GM19351 (cell line): ENCODE measurements at regions not wholly inside any gene's neighbourhood (a gene's known extent, or its start where the extent isn't known, plus 50 kb on each side); places are given as distances from the start of the nearest gene placed in this dataset.

Source experiments
- ATAC-seq: cut with Tn5 transposase; IDR thresholded peaks from one replicate; pipeline ENCODE4 v1.9.1; 2021; ENCODE audit warnings: mild to moderate bottlenecking, moderate library complexity; ENCODE audit not compliant: unreplicated experiment

- no peak for ATAC-seq
Observed at GRCh38 chr13:72258340-72258981, 391.5 kb upstream of the DACH1 start.

GRCh38 chr13:72255908-72256307 lies 388.9 kb upstream of the DACH1 start:
- ATAC-seq, result no peak

DNA sequence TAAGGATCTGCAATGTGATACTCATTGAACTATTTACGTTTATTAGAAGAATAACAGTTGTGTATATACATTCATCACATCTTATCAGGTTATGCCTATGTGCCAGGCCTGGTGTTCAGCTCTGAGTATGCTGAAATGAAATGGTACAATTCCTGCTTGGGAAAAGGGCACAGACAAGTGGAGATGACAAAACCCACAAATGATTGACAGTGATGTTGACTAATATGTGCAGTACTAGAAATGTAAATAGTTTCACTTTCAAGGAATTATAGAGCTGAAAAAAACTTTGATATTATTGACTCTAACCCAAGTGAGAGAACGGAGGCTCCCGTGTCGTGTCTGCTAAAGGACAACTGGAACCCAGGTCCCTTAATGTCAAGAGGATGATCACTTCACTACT lies 386.8 kb upstream of the DACH1 start:
- no peak for ATAC-seq

GRCh38 chr13:72246396-72246795 lies 379.4 kb upstream of the DACH1 start:
- no peak for ATAC-seq

DNA sequence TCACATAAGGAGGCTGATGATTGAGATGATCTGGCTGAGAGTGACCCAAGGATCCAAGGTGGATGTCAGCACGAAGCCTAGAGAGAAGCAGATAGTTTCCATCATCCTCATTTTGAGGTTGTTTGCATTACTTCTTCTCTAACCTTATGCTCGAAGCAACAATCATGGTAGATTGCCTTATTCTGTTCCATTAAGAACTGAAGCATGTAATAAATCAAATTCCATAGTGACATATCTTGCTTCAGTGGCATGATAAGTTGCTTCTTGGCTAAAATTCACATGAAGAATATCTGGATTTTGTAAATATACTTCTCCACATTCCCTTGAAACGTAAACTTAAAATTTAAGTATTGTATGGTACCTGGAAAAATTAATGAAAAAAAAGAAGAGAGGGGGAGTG lies 377.8 kb upstream of the DACH1 start:
- no peak for ATAC-seq

DNA sequence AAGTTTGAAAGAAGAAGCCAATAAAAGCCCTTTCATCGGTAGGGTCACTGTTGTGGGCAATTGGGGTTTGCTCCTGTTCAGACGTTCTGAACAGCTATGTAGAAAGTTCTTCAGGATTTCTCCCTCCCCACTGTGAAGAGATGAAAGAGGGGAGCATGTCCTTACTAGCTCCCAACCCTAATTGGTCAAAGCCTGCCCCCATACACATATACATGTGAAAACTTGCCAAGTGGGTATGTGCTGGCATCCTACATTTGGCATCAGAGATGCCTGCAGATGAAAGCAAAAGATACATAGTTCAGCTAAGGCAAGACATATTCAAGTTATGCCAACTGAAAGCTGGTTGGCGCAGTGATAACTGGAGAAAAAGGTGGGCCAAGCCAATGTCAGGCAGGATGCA lies 363.1 kb upstream of the DACH1 start:
- no peak for ATAC-seq

DNA sequence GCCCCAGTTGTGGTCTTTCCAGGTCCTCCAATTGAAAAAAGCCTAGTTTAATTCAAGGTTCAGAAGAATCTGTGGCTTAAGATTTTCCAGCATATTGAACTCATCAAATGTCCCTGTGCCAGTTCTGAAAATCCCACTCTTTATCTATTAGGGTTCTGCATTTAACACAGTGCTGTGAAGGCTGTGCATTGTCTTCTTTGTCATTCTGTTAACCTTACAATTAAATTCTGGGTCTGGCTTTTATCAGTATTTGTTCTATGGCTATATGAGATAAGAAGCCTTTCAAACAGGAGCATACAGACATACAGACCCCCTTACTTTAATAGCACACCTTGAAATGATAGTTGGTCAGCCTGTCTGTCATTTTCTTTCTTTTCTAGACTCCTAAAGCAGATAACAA lies 362.1 kb upstream of the DACH1 start:
- ATAC-seq, result no peak

- ATAC-seq, result peak; percentile 68
Observed at GRCh38 chr13:72221276-72221962, 354.4 kb upstream of the DACH1 start.

DNA sequence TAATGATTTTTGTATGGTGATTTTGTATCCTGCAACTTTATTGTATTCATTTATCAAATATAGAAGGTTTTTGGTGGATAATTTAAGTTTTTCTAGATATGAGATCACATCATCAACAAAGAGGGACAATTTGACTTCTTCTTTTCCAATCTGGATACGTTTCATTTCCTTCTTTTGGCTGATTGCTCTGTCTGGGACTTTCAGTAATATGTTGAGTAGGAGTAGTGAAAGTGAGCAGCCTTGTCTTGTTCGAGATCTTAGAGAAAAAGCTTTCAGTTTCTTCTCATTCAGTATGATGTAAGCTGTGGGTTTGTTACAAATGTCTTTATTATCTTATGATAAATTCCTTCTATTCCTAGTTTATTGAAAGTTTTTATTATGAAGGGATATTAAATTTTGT lies 352.0 kb upstream of the DACH1 start:
- ATAC-seq, result no peak

GRCh38 chr13:72217142-72217541 lies 350.1 kb upstream of the DACH1 start:
- no peak for ATAC-seq

DNA sequence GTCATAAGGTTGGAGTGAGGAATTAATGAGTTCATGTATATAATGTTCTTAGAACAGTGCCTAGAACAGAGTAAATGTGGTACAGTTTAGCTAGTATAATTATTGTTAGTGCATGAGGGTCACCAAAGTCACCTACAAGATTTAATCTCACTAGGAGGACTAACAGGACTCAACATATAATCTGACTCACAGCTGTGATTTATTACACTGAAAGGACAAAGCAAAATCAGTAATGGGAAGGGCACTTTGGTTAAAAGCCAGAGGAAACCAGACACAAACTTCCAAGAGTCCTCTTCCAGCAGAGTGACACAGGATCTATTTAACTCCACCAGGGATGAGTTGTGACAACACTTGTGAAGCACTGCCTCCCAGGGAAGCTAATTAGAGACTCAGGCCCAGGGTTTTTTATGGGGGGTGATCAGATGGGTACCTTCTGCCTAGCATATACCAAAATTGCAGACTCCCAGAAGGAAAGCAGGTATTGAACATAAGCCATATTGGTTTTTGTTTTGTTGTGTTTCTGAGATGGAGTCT lies 341.2 kb upstream of the DACH1 start:
- no peak for ATAC-seq

DNA sequence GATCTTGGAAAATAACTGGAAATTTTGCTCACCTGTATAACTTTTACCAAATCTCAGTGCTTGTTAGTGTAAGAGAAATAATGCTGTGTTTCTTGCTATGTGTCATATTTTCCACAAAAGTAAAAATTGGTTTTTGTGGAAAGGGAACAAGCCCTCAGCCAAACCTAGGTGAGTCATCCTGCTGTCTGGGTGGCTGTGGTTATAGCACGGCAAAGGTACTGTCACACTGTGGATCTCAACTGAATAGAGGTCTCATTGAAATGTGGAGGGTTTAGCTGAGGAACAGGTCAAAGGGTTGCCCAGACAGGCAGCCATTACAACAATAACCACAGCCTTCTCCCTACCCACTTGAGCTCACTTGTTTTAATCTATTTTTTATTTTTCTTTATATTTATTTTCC lies 338.8 kb upstream of the DACH1 start:
- ATAC-seq, result no peak

DNA sequence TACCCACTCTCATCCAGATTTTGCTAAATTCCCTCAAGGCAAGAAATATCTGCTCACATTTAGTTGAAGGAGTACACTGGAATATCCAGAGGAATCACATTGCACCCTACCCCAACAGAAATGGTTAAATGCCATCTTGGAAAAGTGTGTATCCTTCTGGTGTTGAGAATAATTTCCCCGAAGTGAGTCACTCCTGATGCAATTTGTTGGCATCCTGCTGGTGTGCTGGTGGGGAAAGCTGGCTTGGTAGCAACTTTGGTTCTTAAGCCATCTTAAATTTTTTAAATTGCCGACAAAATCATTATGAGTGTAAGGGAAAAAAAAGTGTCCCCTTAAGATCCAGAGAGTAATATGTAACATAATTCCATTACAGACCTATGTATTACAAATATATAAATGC lies 337.3 kb upstream of the DACH1 start:
- ATAC-seq, result no peak

DNA sequence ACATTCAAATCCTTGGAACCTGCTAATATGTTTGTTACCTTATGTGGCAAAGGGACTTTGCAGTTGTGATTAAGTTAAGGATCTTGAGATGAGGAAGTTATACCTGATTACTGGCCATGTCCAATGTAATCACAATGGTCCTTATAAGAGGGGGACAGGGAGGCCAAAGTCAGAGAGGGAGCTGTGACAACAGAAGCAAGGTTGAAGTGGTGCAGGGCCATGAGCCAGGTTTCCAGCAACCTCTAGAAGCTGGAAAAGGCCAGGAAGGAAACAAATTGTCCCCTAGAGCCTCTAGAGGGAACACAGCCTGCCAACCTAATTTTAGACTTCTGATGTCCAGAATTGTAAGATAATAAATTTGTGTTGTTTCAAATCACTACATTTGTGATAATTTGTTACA lies 334.7 kb upstream of the DACH1 start:
- no peak for ATAC-seq

GRCh38 chr13:72199640-72200039 lies 332.6 kb upstream of the DACH1 start:
- ATAC-seq, result no peak

GRCh38 chr13:72198967-72199560 lies 332.1 kb upstream of the DACH1 start:
- no peak for ATAC-seq

- ATAC-seq, result no peak
Observed at GRCh38 chr13:72198042-72198441, 331.0 kb upstream of the DACH1 start.

DNA sequence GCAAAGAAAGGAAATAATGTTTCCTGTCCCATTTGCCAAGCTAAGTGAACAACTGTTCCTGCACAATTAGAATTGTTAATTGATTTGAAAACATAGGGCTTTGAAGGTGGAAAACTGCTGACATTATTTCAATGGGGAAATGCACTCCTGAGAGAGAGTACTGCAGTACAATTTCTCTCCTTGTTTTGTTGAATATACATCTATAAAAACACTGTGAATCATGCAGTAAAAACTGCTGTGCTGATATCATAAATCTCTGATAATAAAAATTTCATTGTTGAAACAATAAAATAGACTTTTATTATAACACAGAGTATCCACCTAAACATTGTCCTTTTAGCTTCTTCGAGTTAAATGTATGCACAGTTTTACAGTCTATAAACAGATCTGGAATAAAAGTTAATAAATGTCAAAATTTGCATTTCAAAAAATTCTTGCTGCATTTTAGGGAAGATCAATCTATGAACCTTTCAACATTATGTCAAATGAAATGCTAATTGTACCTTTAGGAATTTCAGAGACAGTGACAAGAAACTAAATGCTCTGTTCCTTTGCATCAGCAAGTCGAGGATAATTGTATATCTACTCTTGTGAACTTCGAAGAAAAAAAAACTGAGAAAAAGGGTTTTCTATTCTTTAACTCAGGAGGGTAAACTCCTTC lies 328.2 kb upstream of the DACH1 start:
- ATAC-seq, result no peak

GRCh38 chr13:72194523-72194922 lies 327.5 kb upstream of the DACH1 start:
- no peak for ATAC-seq

- ATAC-seq, result no peak
Observed at GRCh38 chr13:72186730-72187422, 319.9 kb upstream of the DACH1 start.

DNA sequence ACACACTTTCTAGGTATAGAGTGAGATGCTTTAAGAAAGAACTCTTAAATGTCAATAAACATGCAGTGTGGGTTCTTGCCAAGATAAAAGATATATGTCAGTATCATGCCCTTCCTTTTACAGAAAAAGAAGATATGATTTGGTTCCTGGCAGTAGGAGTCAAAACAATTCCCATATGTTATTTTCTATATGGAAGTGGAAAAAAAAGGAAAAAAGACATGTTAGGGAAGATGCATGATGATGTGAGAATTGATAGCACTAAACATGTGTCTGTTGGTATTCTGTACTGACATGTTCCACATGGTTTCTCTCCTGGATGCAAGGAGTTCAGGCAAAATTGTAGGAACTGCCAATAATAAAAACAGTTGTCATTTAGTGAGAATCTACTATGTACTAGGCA lies 318.8 kb upstream of the DACH1 start:
- ATAC-seq, result no peak
